IMR-90 (cell line): ENCODE measurements at regions not wholly inside any gene's neighbourhood (a gene's known extent, or its start where the extent isn't known, plus 50 kb on each side); places are given as distances from the start of the nearest gene placed in this dataset.

Experiments
- ATAC-seq: fragments of 200-7000 bp; cut with Tn5 transposase; 2 replicates; pipeline ENCODE4 v1.9.1; 2020; ENCODE audit warnings: low read depth, mild to moderate bottlenecking, moderate library complexity
- BruUV-seq: library from RNA; stranded (reverse); fragments of 400-500 nt; replicated peaks from 2 replicates; lab custom pipeline; 2021; lab: Mats Ljungman, UMichigan
- CTCF ChIA-PET: fragments of 300-600 bp; formaldehyde crosslinking; extraction: SDS; loops from one replicate; lab custom pipeline; 2021; ENCODE audit warnings: antibody characterized with exemption; lab: Yijun Ruan, JAX
- POLR2A ChIA-PET: fragments of 300-600 bp; sonication (Branson Sonifier 250); formaldehyde crosslinking; loops from one replicate; lab custom pipeline; 2022; ENCODE audit warnings: antibody characterized with exemption; ENCODE audit not compliant: unreplicated experiment; lab: Charles Lee
- DNase-seq: peaks from one replicate; pipeline ENCODE4 v3.0.0; 2013
- H2AFZ ChIP-seq: replicated peaks from 2 replicates; pipeline ENCODE3; 2013; ENCODE audit warnings: low read length, mild to moderate bottlenecking; ENCODE audit not compliant: poor library complexity
- H2AK5ac ChIP-seq: 2 replicates; pipeline ENCODE4 v1.6.1; 2013; ENCODE audit warnings: low read depth, low read length, inconsistent platforms
- H2AK9ac ChIP-seq: replicated peaks from 2 replicates; pipeline ENCODE3; 2013; ENCODE audit warnings: mild to moderate bottlenecking, low read depth, low read length, moderate library complexity; ENCODE audit not compliant: poor library complexity
- H2BK120ac ChIP-seq: 2 replicates; pipeline ENCODE4 v1.6.1; 2013; ENCODE audit warnings: low read depth, low read length, inconsistent platforms
- H2BK15ac ChIP-seq: 3 replicates; pipeline ENCODE4 v1.6.1; 2013; ENCODE audit warnings: low read depth, low read length, inconsistent platforms
- H2BK20ac ChIP-seq: 2 replicates; pipeline ENCODE4 v1.6.1; 2013; ENCODE audit warnings: low read depth, mild to moderate bottlenecking, inconsistent platforms, low read length, moderate library complexity
- H2BK5ac ChIP-seq: 2 replicates; pipeline ENCODE4 v1.6.1; 2013; ENCODE audit warnings: mild to moderate bottlenecking, low read depth, low read length, inconsistent platforms; ENCODE audit not compliant: poor library complexity, severe bottlenecking
- H3K14ac ChIP-seq: replicated peaks from 2 replicates; pipeline ENCODE4 v1.6.1; 2013; ENCODE audit warnings: low read depth, low read length, inconsistent platforms
- H3K18ac ChIP-seq: 2 replicates; pipeline ENCODE4 v1.6.1; 2013; ENCODE audit warnings: low read depth, low read length, control low read depth
- H3K23ac ChIP-seq: 2 replicates; pipeline ENCODE4 v1.6.1; 2013; ENCODE audit warnings: low read depth, low read length, inconsistent platforms
- H3K27ac ChIP-seq: 2 replicates; pipeline ENCODE4 v1.5.1; 2013; ENCODE audit warnings: mild to moderate bottlenecking, control low read depth, low read length; ENCODE audit not compliant: insufficient read depth
- H3K27me3 ChIP-seq: 2 replicates; pipeline ENCODE4 v1.6.1; 2013; ENCODE audit warnings: low read length; ENCODE audit not compliant: control insufficient read depth, insufficient read depth
- H3K36me3 ChIP-seq: 2 replicates; pipeline ENCODE4 v1.6.1; 2013; ENCODE audit warnings: low read length, mixed read lengths; ENCODE audit not compliant: control insufficient read depth, insufficient read depth
- H3K4ac ChIP-seq: 2 replicates; pipeline ENCODE4 v1.6.1; 2013; ENCODE audit warnings: low read depth, low read length, inconsistent platforms
- H3K4me1 ChIP-seq: 2 replicates; pipeline ENCODE4 v1.6.1; 2013; ENCODE audit warnings: low read length, mixed read lengths; ENCODE audit not compliant: control insufficient read depth, insufficient read depth
- H3K4me2 ChIP-seq: 2 replicates; pipeline ENCODE4 v1.6.1; 2013; ENCODE audit warnings: low read depth, mild to moderate bottlenecking, control low read depth, low read length, moderate library complexity
- H3K4me3 ChIP-seq: 2 replicates; pipeline ENCODE4 v1.5.1; 2013; ENCODE audit warnings: low read depth, mild to moderate bottlenecking, control low read depth, low read length, moderate library complexity; ENCODE audit not compliant: insufficient read depth
- H3K56ac ChIP-seq: 2 replicates; pipeline ENCODE4 v1.6.1; 2013; ENCODE audit warnings: low read length, inconsistent platforms; ENCODE audit not compliant: insufficient read depth; ENCODE audit errors: extremely low read depth
- H3K79me1 ChIP-seq, 2 experiments: 2 replicates each; pipeline ENCODE4 v1.6.1; 2013; ENCODE audit warnings: low read length in 2 of 2, inconsistent platforms in 1 of 2, low read depth in 1 of 2
- H3K9ac ChIP-seq: 2 replicates; pipeline ENCODE4 v1.6.1; 2013; ENCODE audit warnings: low read depth, low read length, control low read depth
- H3K9me1 ChIP-seq: 2 replicates; pipeline ENCODE4 v1.6.1; 2013; ENCODE audit warnings: low read length, inconsistent platforms; ENCODE audit not compliant: insufficient read depth
- H3K9me3 ChIP-seq: 2 replicates; pipeline ENCODE4 v1.6.1; 2013; ENCODE audit warnings: low read length; ENCODE audit not compliant: control insufficient read depth, insufficient read depth
- H4K20me1 ChIP-seq: 2 replicates; pipeline ENCODE4 v1.6.1; 2013; ENCODE audit warnings: low read length, inconsistent platforms; ENCODE audit not compliant: insufficient read depth
- H4K5ac ChIP-seq: 2 replicates; pipeline ENCODE4 v1.6.1; 2013; ENCODE audit warnings: mild to moderate bottlenecking, low read depth, low read length, control low read depth
- H4K8ac ChIP-seq, 2 experiments: 2 replicates each; pipeline ENCODE4 v1.6.1; 2013; ENCODE audit warnings: low read depth in 2 of 2, low read length in 2 of 2, control low read depth in 1 of 2, inconsistent platforms in 1 of 2
- H4K91ac ChIP-seq: 2 replicates; pipeline ENCODE4 v1.6.1; 2013; ENCODE audit warnings: low read depth, low read length, inconsistent platforms; ENCODE audit not compliant: insufficient read depth
- CEBPB ChIP-seq: IDR thresholded peaks from 2 replicates; pipeline ENCODE4 v1.6.1; 2012; ENCODE audit warnings: low read depth, low read length, improper control_type of control experiment
- CHD1 ChIP-seq: IDR thresholded peaks from 2 replicates; pipeline ENCODE4 v1.6.1; 2012; ENCODE audit warnings: low read depth, low read length, improper control_type of control experiment
- ELK1 ChIP-seq: fragments of 150-350 bp; IDR thresholded peaks from 2 replicates; pipeline ENCODE4 v1.6.1; 2016; ENCODE audit warnings: low read depth, mild to moderate bottlenecking, low read length, moderate library complexity, borderline replicate concordance
- FOS ChIP-seq: fragments of 150-350 bp; IDR thresholded peaks from 2 replicates; pipeline ENCODE4 v1.6.1; 2016; ENCODE audit warnings: low read depth, low read length
- MAFK ChIP-seq: IDR thresholded peaks from 2 replicates; pipeline ENCODE4 v1.6.1; 2012; ENCODE audit warnings: low read depth, low read length, improper control_type of control experiment
- MAZ ChIP-seq: IDR thresholded peaks from 2 replicates; pipeline ENCODE4 v1.6.1; 2012; ENCODE audit warnings: low read depth, mild to moderate bottlenecking, low read length, improper control_type of control experiment, moderate library complexity, borderline replicate concordance
- MXI1 ChIP-seq: IDR thresholded peaks from 2 replicates; pipeline ENCODE4 v1.6.1; 2012; ENCODE audit warnings: low read depth, mild to moderate bottlenecking, low read length, moderate library complexity, borderline replicate concordance
- NFE2L2 ChIP-seq: fragments of 150-350 bp; IDR thresholded peaks from 2 replicates; pipeline ENCODE4 v1.6.1; 2016; ENCODE audit warnings: low read depth, mild to moderate bottlenecking, low read length
- POLR2A ChIP-seq: IDR thresholded peaks from 2 replicates; pipeline ENCODE4 v1.6.1; 2012; ENCODE audit warnings: mild to moderate bottlenecking, low read depth, low read length
- RAD21 ChIP-seq: IDR thresholded peaks from 2 replicates; pipeline ENCODE4 v1.6.1; 2012; ENCODE audit warnings: low read length, improper control_type of control experiment
- RCOR1 ChIP-seq: IDR thresholded peaks from 2 replicates; pipeline ENCODE4 v1.6.1; 2012; ENCODE audit warnings: mild to moderate bottlenecking, low read length, improper control_type of control experiment; ENCODE audit not compliant: insufficient replicate concordance
- RFX5 ChIP-seq: IDR thresholded peaks from 2 replicates; pipeline ENCODE4 v1.8.0; 2012; ENCODE audit warnings: low read depth, mild to moderate bottlenecking, low read length, moderate library complexity
- SMC3 ChIP-seq: fragments of 150-350 bp; IDR thresholded peaks from 2 replicates; pipeline ENCODE4 v1.6.1; 2016; ENCODE audit warnings: low read depth, mild to moderate bottlenecking, antibody characterized with exemption, low read length, moderate library complexity
- WGBS, 2 experiments: methylation state at CpG; one replicate each; pipeline versions ENCODE4 v1.1.5 to v1.1.7; 2013; ENCODE audit warnings: missing lambda C conversion rate in 2 of 2; ENCODE audit not compliant: insufficient read length in 1 of 2; ENCODE audit errors: extremely low coverage in 2 of 2; 5-methylcytosine and 5-hydroxymethylcytosine counted together
- dilution Hi-C: fragments of 300-500 bp; cut with HindIII; formaldehyde crosslinking; loops from one replicate; pipeline ENCODE4 v1.14.3; 2018; ENCODE audit warnings: low sequenced_read_pairs; ENCODE audit not compliant: unreplicated experiment
- in situ Hi-C: fragments of 300-500 bp; cut with MboI; formaldehyde crosslinking; loops from 3 replicates; pipeline ENCODE4 v1.14.3; 2019; ENCODE audit warnings: low sequenced_read_pairs, inconsistent platforms, mixed read lengths
- intact Hi-C: fragments of 100-400 bp; cut with micrococcal nuclease; formaldehyde crosslinking; loops from 2 replicates; pipeline ENCODE4 v1.10.0; 2022
- TF ChIP-seq, protein P1 (sequence below): fragments of 150-350 bp; IDR thresholded peaks from 2 replicates; pipeline ENCODE4 v1.6.1; 2017; ENCODE audit warnings: mild to moderate bottlenecking, antibody characterized with exemption, low read length, low read depth
- TF ChIP-seq, protein P2 (sequence below): conservative IDR thresholded peaks from 2 replicates; pipeline ENCODE4 v1.5.1; 2012; ENCODE audit warnings: mild to moderate bottlenecking, low read depth, low read length, improper control_type of control experiment

GRCh38 chr1:88286716-88287115 is 397.4 kb upstream of the PKN2 start:
- Histone ChIP-seq H3K27ac (no peak overlapping the region), H2AK9ac (no peak overlapping the region), H4K91ac (no peak overlapping the region), H3K9me3 (no peaks in the 10 kb centered on the region), H4K5ac (no peak overlapping the region), H2AFZ (no peak overlapping the region), H2BK120ac (no peak overlapping the region), H3K79me1 (no peaks in the 10 kb centered on the region), H3K23ac (no peak overlapping the region), H3K36me3 (no peaks in the 10 kb centered on the region), H4K8ac (no peak overlapping the region), H3K27me3 (no peaks in the 10 kb centered on the region), H2AK5ac (no peak overlapping the region), H3K9ac (no peak overlapping the region), H3K14ac (no peak overlapping the region), H3K4ac (no peak overlapping the region), H3K9me1 (no peaks in the 10 kb centered on the region), H3K4me3 (no peak overlapping the region), H2BK20ac (no peak overlapping the region), H4K20me1 (no peaks in the 10 kb centered on the region), H2BK5ac (no peak overlapping the region), H3K4me2 (no peak overlapping the region), H3K4me1 (no peaks in the 10 kb centered on the region), H3K56ac (no peak overlapping the region), H3K18ac (no peak overlapping the region), H2BK15ac (no peak overlapping the region)
- intact Hi-C loops (no loop called here), dilution Hi-C loops (no loop called here), in situ Hi-C loops (no loop called here)
- ChIA-PET CTCF (interaction anchor here (0.6 to 1.0 kb wide), 3 partner anchors 16 to 492 kb away, joined by 3 to 11 read pairs (median 3); no protein-coding TSS in a partner anchor), POLR2A (no interaction called here)
- TF ChIP-seq POLR2A (no peak), ELK1 (no peak), MAZ (no peak), CHD1 (no peak), FOS (no peak), MAFK (no peak), CEBPB (no peak), MXI1 (no peak), RCOR1 (no peak), RAD21 (no peak), SMC3 (no peak), RFX5 (no peak), NFE2L2 (no peak)
- TF ChIP-seq, protein P1, sequence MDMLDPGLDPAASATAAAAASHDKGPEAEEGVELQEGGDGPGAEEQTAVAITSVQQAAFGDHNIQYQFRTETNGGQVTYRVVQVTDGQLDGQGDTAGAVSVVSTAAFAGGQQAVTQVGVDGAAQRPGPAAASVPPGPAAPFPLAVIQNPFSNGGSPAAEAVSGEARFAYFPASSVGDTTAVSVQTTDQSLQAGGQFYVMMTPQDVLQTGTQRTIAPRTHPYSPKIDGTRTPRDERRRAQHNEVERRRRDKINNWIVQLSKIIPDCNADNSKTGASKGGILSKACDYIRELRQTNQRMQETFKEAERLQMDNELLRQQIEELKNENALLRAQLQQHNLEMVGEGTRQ: no peak
- TF ChIP-seq, protein P2, sequence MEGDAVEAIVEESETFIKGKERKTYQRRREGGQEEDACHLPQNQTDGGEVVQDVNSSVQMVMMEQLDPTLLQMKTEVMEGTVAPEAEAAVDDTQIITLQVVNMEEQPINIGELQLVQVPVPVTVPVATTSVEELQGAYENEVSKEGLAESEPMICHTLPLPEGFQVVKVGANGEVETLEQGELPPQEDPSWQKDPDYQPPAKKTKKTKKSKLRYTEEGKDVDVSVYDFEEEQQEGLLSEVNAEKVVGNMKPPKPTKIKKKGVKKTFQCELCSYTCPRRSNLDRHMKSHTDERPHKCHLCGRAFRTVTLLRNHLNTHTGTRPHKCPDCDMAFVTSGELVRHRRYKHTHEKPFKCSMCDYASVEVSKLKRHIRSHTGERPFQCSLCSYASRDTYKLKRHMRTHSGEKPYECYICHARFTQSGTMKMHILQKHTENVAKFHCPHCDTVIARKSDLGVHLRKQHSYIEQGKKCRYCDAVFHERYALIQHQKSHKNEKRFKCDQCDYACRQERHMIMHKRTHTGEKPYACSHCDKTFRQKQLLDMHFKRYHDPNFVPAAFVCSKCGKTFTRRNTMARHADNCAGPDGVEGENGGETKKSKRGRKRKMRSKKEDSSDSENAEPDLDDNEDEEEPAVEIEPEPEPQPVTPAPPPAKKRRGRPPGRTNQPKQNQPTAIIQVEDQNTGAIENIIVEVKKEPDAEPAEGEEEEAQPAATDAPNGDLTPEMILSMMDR: no peak
- BruUV-seq: no TSS peak
- DNase-seq (no peak), ATAC-seq (no peak)
- no CpG with 5 or more reads among the region's 1 CpG for WGBS, 2 experiments
